KMS-11 (cell line): ENCODE measurements at regions not wholly inside any gene's neighbourhood (a gene's known extent, or its start where the extent isn't known, plus 50 kb on each side); places are given as distances from the start of the nearest gene placed in this dataset.

Experiments used
- H2AFZ ChIP-seq: fragments of 200-600 bp; sonication (generic); 2 replicates; pipeline ENCODE4 v1.6.1; 2016; ENCODE audit warnings: antibody characterized with exemption, mixed run types, low read depth
- H3K27ac ChIP-seq: fragments of 200-600 bp; sonication (generic); 2 replicates; pipeline ENCODE4 v1.6.1; 2016; ENCODE audit warnings: mild to moderate bottlenecking, mixed run types
- H3K27me3 ChIP-seq: fragments of 200-600 bp; sonication (generic); 2 replicates; pipeline ENCODE4 v1.6.1; 2017; ENCODE audit warnings: mild to moderate bottlenecking, low read depth, mixed run types, moderate library complexity; ENCODE audit not compliant: insufficient read depth
- H3K36me3 ChIP-seq: fragments of 200-600 bp; sonication (generic); 2 replicates; pipeline ENCODE4 v1.6.1; 2017; ENCODE audit warnings: mild to moderate bottlenecking, mixed run types; ENCODE audit not compliant: insufficient read depth
- H3K4me1 ChIP-seq: fragments of 200-600 bp; sonication (generic); 2 replicates; pipeline ENCODE4 v1.6.1; 2016; ENCODE audit warnings: mild to moderate bottlenecking, low read depth, mixed run types; ENCODE audit not compliant: poor library complexity, severe bottlenecking
- H3K4me2 ChIP-seq: fragments of 200-600 bp; sonication (generic); 2 replicates; pipeline ENCODE4 v1.7.0; 2016; ENCODE audit warnings: mild to moderate bottlenecking, mixed run types
- H3K4me3 ChIP-seq: fragments of 200-600 bp; sonication (generic); IDR thresholded peaks from 2 replicates; pipeline ENCODE4 v1.6.1; 2017; ENCODE audit warnings: low read depth, low read length, mixed read lengths; ENCODE audit not compliant: insufficient read depth
- H3K79me2 ChIP-seq: fragments of 200-600 bp; sonication (generic); 2 replicates; pipeline ENCODE4 v1.6.1; 2016; ENCODE audit warnings: low read depth, mixed run types; ENCODE audit not compliant: insufficient read depth
- H3K9ac ChIP-seq: fragments of 200-600 bp; sonication (generic); 2 replicates; pipeline ENCODE4 v1.6.1; 2016; ENCODE audit warnings: mild to moderate bottlenecking, mixed run types
- H4K20me1 ChIP-seq: fragments of 200-600 bp; sonication (generic); 2 replicates; pipeline ENCODE4 v1.6.1; 2016; ENCODE audit warnings: mild to moderate bottlenecking, mixed run types; ENCODE audit not compliant: insufficient read depth
- TF ChIP-seq, protein P1 (sequence below): fragments of 200-600 bp; sonication (generic); conservative IDR thresholded peaks from 2 replicates; pipeline ENCODE4 v1.6.1; 2017; ENCODE audit warnings: low read depth, mild to moderate bottlenecking, antibody characterized with exemption, low read length, moderate library complexity, mixed read lengths

DNA sequence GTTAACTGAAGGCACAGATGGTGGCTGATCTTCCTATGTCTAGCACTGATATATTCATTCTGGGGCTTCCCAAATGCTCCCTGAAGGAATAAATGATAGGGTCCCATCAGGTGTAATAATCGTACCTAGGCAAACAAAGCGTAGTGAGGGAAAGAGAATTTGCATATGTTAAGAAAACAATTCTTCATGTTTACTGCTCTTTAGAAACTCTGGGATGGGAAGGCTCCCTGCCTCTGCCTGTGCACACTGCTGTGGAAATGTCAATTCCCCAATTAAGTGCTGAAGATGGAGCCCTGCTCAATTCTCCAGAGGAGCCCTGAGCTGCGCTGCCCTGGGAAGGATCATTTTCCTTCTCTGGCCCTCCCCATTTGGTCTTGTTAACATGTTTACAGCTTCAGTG, 380.9 kb upstream of the ADARB2 start:
- Histone ChIP-seq H3K4me1 (no peaks in the 10 kb centered on the region), H3K4me2 (no peak overlapping the region), H3K36me3 (no peaks in the 10 kb centered on the region), H2AFZ (no peak overlapping the region), H4K20me1 (no peaks in the 10 kb centered on the region), H3K79me2 (no peaks in the 10 kb centered on the region), H3K27me3 (no peaks in the 10 kb centered on the region), H3K27ac (no peak overlapping the region), H3K9ac (no peak overlapping the region), H3K4me3 (no peak overlapping the region)
- TF ChIP-seq, protein P1, sequence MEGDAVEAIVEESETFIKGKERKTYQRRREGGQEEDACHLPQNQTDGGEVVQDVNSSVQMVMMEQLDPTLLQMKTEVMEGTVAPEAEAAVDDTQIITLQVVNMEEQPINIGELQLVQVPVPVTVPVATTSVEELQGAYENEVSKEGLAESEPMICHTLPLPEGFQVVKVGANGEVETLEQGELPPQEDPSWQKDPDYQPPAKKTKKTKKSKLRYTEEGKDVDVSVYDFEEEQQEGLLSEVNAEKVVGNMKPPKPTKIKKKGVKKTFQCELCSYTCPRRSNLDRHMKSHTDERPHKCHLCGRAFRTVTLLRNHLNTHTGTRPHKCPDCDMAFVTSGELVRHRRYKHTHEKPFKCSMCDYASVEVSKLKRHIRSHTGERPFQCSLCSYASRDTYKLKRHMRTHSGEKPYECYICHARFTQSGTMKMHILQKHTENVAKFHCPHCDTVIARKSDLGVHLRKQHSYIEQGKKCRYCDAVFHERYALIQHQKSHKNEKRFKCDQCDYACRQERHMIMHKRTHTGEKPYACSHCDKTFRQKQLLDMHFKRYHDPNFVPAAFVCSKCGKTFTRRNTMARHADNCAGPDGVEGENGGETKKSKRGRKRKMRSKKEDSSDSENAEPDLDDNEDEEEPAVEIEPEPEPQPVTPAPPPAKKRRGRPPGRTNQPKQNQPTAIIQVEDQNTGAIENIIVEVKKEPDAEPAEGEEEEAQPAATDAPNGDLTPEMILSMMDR, result no peak

DNA sequence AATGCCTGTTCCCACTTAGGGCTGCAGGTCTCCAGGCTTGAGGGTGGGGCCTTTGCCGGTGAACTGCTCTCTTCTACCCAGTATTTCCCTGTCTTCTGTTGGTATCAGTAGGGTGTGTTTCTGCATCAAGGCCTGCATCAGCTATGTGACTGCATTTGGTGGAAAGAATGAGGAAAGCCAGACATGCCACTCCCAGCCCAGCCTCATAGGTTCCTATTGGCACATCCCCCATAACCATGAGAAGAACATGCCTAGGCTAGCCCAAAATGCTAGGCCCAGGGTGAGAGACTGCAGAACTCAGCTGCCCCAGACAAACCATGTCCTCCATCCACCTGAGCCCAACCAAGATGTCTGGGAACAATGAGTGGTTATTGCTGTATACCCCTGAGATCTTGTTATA, 380.3 kb upstream of the ADARB2 start:
- H3K79me2 ChIP-seq, result no peaks in the 10 kb centered on the region
- H4K20me1 ChIP-seq, result no peaks in the 10 kb centered on the region
- H3K36me3 ChIP-seq, result no peaks in the 10 kb centered on the region
- H2AFZ ChIP-seq, result no peak overlapping the region
- no peak overlapping the region for H3K4me2 ChIP-seq
- TF ChIP-seq, protein P1, result no peak
- H3K4me1 ChIP-seq, result no peaks in the 10 kb centered on the region
- H3K9ac ChIP-seq, result no peak overlapping the region
- no peak overlapping the region for H3K4me3 ChIP-seq
- no peaks in the 10 kb centered on the region for H3K27me3 ChIP-seq
- H3K27ac ChIP-seq, result no peak overlapping the region

- H3K4me2 ChIP-seq, result no peak overlapping the region
- H3K4me3 ChIP-seq, result no peak overlapping the region
- H4K20me1 ChIP-seq, result no peaks in the 10 kb centered on the region
- no peak overlapping the region for H2AFZ ChIP-seq
- TF ChIP-seq, protein P1, result no peak
- no peak overlapping the region for H3K27ac ChIP-seq
- H3K27me3 ChIP-seq, result no peaks in the 10 kb centered on the region
- H3K9ac ChIP-seq, result no peak overlapping the region
- H3K79me2 ChIP-seq, result no peaks in the 10 kb centered on the region
- H3K4me1 ChIP-seq, result no peaks in the 10 kb centered on the region
- no peaks in the 10 kb centered on the region for H3K36me3 ChIP-seq
These were observed 374.6 kb upstream of the ADARB2 start for GRCh38 chr10:2111965-2112364.

GRCh38 chr10:2108496-2108895, 371.2 kb upstream of the ADARB2 start:
- Histone ChIP-seq H3K4me2 (no peak overlapping the region), H3K27me3 (no peaks in the 10 kb centered on the region), H3K9ac (no peak overlapping the region), H3K4me1 (no peaks in the 10 kb centered on the region), H3K36me3 (no peaks in the 10 kb centered on the region), H3K27ac (no peak overlapping the region), H3K4me3 (no peak overlapping the region), H3K79me2 (no peaks in the 10 kb centered on the region), H4K20me1 (no peaks in the 10 kb centered on the region), H2AFZ (no peak overlapping the region)
- TF ChIP-seq, protein P1, result no peak

DNA sequence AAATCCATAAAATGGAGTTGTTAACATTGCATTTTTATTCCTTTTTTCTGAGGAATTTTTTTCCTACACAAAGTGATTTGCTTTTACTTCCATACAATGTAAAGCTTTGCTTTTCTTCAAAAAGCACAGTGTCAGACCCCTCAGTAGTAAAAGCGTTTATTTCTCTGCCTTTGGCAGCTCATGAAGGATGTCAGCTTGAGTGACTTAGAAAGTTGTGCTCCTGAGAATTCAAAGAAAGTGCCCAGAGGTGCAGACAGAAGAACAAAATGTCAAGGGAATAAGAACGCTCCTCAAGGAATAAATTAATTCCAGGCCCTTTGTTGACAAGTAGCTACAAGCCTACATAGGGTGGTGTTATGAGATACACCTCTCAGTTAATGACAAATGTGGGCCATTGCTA, 369.3 kb upstream of the ADARB2 start:
- Histone ChIP-seq H3K27ac (no peak overlapping the region), H2AFZ (no peak overlapping the region), H3K4me3 (no peak overlapping the region), H4K20me1 (no peaks in the 10 kb centered on the region), H3K27me3 (no peaks in the 10 kb centered on the region), H3K79me2 (no peaks in the 10 kb centered on the region), H3K36me3 (no peaks in the 10 kb centered on the region), H3K4me2 (no peak overlapping the region), H3K9ac (no peak overlapping the region), H3K4me1 (no peaks in the 10 kb centered on the region)
- TF ChIP-seq, protein P1, result no peak
